ENCODE measurements at regions not wholly inside any gene's neighbourhood (a gene's known extent, or its start where the extent isn't known, plus 50 kb on each side); places are given as distances from the start of the nearest gene placed in this dataset.

DNA sequence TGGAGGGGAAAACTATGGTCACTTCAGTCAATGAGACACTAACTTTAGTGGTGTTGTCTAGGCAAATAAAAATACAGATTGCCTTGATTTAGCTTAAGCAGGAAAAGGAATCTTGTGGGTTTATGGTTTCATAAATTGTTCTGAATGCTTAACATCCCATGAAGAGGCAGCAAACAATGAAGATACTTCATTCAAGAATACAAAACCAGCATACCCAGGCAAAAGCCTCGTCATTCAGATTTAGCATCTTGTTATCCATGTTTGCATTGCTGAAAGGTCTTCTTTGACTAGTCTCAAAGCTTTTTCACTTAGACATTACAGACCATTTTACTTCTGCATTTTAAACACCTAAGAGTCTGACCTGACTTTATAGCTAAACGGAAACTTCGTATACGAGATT is 272.7 kb upstream of the FSHR start:
- H3K4me1 ChIP-seq (ENCODE audit: control insufficient read depth in 1 of 2, insufficient read depth in 2 of 2, low read length in 2 of 2): no peaks in the 10 kb centered on the region
- DNase-seq: no peak
- H3K4me3 ChIP-seq (replicated peaks in 1 of 3; ENCODE audit: low read depth in 2 of 3, low read length in 3 of 3): no peak overlapping the region
- TF ChIP-seq, protein P1, sequence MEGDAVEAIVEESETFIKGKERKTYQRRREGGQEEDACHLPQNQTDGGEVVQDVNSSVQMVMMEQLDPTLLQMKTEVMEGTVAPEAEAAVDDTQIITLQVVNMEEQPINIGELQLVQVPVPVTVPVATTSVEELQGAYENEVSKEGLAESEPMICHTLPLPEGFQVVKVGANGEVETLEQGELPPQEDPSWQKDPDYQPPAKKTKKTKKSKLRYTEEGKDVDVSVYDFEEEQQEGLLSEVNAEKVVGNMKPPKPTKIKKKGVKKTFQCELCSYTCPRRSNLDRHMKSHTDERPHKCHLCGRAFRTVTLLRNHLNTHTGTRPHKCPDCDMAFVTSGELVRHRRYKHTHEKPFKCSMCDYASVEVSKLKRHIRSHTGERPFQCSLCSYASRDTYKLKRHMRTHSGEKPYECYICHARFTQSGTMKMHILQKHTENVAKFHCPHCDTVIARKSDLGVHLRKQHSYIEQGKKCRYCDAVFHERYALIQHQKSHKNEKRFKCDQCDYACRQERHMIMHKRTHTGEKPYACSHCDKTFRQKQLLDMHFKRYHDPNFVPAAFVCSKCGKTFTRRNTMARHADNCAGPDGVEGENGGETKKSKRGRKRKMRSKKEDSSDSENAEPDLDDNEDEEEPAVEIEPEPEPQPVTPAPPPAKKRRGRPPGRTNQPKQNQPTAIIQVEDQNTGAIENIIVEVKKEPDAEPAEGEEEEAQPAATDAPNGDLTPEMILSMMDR (IDR thresholded peaks at IDR 0.05): no peak
- H3K79me2 ChIP-seq (ENCODE audit: insufficient read depth, low read length): no peaks in the 10 kb centered on the region
- H3K27ac ChIP-seq (ENCODE audit: low read depth in 1 of 2, low read length in 2 of 2): no peak overlapping the region
- H4K20me1 ChIP-seq (ENCODE audit: insufficient read depth, low read length): no peaks in the 10 kb centered on the region
- no peaks in the 10 kb centered on the region for H3K4me1 Mint-ChIP-seq
- WGBS (ENCODE audit: insufficient coverage): 84% methylated on average over 4 of the region's 4 CpGs
- H3K36me3 ChIP-seq (replicated peaks in 1 of 2; ENCODE audit: control insufficient read depth in 1 of 2, insufficient read depth in 2 of 2, low read length in 2 of 2): no peaks in the 10 kb centered on the region
- no peak overlapping the region for H3K4me3 Mint-ChIP-seq
- H3K9ac ChIP-seq (ENCODE audit: insufficient read depth, low read length, poor library complexity, severe bottlenecking): no peak overlapping the region
- intact Hi-C loops (cut with micrococcal nuclease): no loop called here
- no peaks in the 10 kb centered on the region for H3K36me3 Mint-ChIP-seq
- H3K27me3 ChIP-seq (ENCODE audit: control insufficient read depth in 2 of 2, insufficient read depth in 2 of 2, low read length in 2 of 2): no peaks in the 10 kb centered on the region
- H3K9me3 ChIP-seq (replicated peaks in 1 of 2; ENCODE audit: control insufficient read depth in 1 of 2, insufficient read depth in 1 of 2, low read length in 2 of 2): no peaks in the 10 kb centered on the region
- peaks cover 2 to 9% (median 4%) of the 10 kb centered on the region in 7 donors for H3K9me3 Mint-ChIP-seq
- no peak overlapping the region for H2AFZ ChIP-seq (ENCODE audit: insufficient read depth, low read depth, low read length, poor library complexity, severe bottlenecking)
- H3K27ac Mint-ChIP-seq: no peak overlapping the region
- H3K4me2 ChIP-seq (replicated peaks; ENCODE audit: extremely low read depth, low read length, poor library complexity, severe bottlenecking): no peak overlapping the region
- H3K27me3 Mint-ChIP-seq (ENCODE audit: low read depth in 3 of 3): no peaks in the 10 kb centered on the region

DNA sequence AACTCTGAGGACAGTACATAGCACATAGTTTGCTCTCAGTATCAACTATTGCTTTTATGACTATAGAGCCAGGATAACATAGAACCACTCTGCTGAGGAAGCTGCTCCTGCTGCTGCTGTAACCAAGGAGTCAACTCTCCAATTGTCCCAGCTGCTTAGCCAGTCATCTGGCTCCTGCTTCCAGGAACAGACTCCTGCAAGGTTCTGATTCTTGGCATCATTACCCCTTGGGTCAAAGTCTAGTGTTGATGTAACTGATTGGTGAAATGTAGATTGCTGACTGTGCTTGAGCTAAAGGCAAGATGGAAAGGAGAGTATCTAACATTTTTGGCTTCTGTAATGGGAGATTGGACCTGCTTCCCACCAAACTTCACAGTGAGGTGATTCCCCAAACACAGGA is 261.9 kb upstream of the FSHR start:
- H3K27ac ChIP-seq (ENCODE audit: low read depth in 1 of 2, low read length in 2 of 2): no peak overlapping the region
- no peaks in the 10 kb centered on the region for H3K79me2 ChIP-seq (ENCODE audit: insufficient read depth, low read length)
- H2AFZ ChIP-seq (ENCODE audit: insufficient read depth, low read depth, low read length, poor library complexity, severe bottlenecking): no peak overlapping the region
- Mint-ChIP-seq H3K27ac (no peak overlapping the region), H3K36me3 (no peaks in the 10 kb centered on the region), H3K4me1 (no peaks in the 10 kb centered on the region), H3K27me3 (ENCODE audit: low read depth in 3 of 3) (peaks cover 0 to 3% (median 0%) of the 10 kb centered on the region in 3 donors), H3K9me3 (peaks cover 0 to 7% (median 1%) of the 10 kb centered on the region in 7 donors), H3K4me3 (no peak overlapping the region)
- no peak overlapping the region for H3K9ac ChIP-seq (ENCODE audit: insufficient read depth, low read length, poor library complexity, severe bottlenecking)
- no peaks in the 10 kb centered on the region for H3K36me3 ChIP-seq (replicated peaks in 1 of 2; ENCODE audit: control insufficient read depth in 1 of 2, insufficient read depth in 2 of 2, low read length in 2 of 2)
- no peak overlapping the region for H3K4me3 ChIP-seq (replicated peaks in 1 of 3; ENCODE audit: low read depth in 2 of 3, low read length in 3 of 3)
- DNase-seq: no peak
- TF ChIP-seq, protein P1 (IDR thresholded peaks at IDR 0.05): no peak
- H3K4me1 ChIP-seq (ENCODE audit: control insufficient read depth in 1 of 2, insufficient read depth in 2 of 2, low read length in 2 of 2): no peaks in the 10 kb centered on the region
- no peak overlapping the region for H3K4me2 ChIP-seq (replicated peaks; ENCODE audit: extremely low read depth, low read length, poor library complexity, severe bottlenecking)
- intact Hi-C loops (cut with micrococcal nuclease): no loop called here
- no peaks in the 10 kb centered on the region for H3K27me3 ChIP-seq (ENCODE audit: control insufficient read depth in 2 of 2, insufficient read depth in 2 of 2, low read length in 2 of 2)
- no peaks in the 10 kb centered on the region for H3K9me3 ChIP-seq (replicated peaks in 1 of 2; ENCODE audit: control insufficient read depth in 1 of 2, insufficient read depth in 1 of 2, low read length in 2 of 2)
- no peaks in the 10 kb centered on the region for H4K20me1 ChIP-seq (ENCODE audit: insufficient read depth, low read length)

Data from CD14-positive monocyte (primary cell).